Right cardiac atrium (tissue), 5 donors: ENCODE measurements at regions not wholly inside any gene's neighbourhood (a gene's known extent, or its start where the extent isn't known, plus 50 kb on each side); places are given as distances from the start of the nearest gene placed in this dataset.

Experiments
- ATAC-seq, 2 donors: fragments of 200-7000 bp; cut with Tn5 transposase; one replicate each; pipeline versions ENCODE4 v1.8.0 to v1.9.1; 2020; ENCODE audit warnings: moderate library complexity in 2 of 2, mild to moderate bottlenecking in 1 of 2
- DNase-seq, 3 donors: peaks; one replicate each; pipeline ENCODE4 v3.0.0-alpha.2; 2020
- H3K27ac ChIP-seq: one replicate; pipeline ENCODE4 v1.5.1; 2013; ENCODE audit warnings: mild to moderate bottlenecking, low read length, control low read depth, moderate library complexity
- H3K27me3 ChIP-seq: one replicate; pipeline ENCODE4 v1.6.1; 2013; ENCODE audit not compliant: control insufficient read depth, insufficient read depth
- H3K4me1 ChIP-seq: one replicate; pipeline ENCODE4 v1.6.1; 2013; ENCODE audit warnings: low read length; ENCODE audit not compliant: control insufficient read depth, insufficient read depth
- H3K4me3 ChIP-seq: one replicate; pipeline ENCODE4 v1.5.1; 2013; ENCODE audit warnings: low read length, control low read depth
- H3K9me3 ChIP-seq: one replicate; pipeline ENCODE4 v1.6.1; 2013; ENCODE audit warnings: low read length; ENCODE audit not compliant: control insufficient read depth
- WGBS: extraction: QIAGEN DNeasy Blood & Tissue Kit; methylation state at CpG from one replicate; pipeline ENCODE4 v1.1.7; 2013; 5-methylcytosine and 5-hydroxymethylcytosine counted together
- intact Hi-C, 4 donors: fragments of 100-400 bp; cut with DNase I; formaldehyde crosslinking; loops; one replicate each; pipeline versions ENCODE4 v1.11.0 to v1.14.0; 2022 to 2023
- donor health status: healthy with polysubstance abuse.
- donor health status: DM: no; HTN: yes; CAD: no.
- donor health status: DM: no; HTN: no; CAD: no.
- donor health status: DM: no; HTN: yes; CAD: no; lungs with severe emphysema.
- donor health status: DM: yes; HTN: yes; CAD: no.

GRCh38 chr5:9955586-9955985 lies 294.1 kb downstream of the ATPSCKMT start:
- 83% methylated on average over 3 of the region's 3 CpGs for WGBS

GRCh38 chr5:9954869-9955268 lies 294.8 kb downstream of the ATPSCKMT start:
- DNase-seq = no peak
- Histone ChIP-seq H3K4me1 (no peaks in the 10 kb centered on the region), H3K27me3 (no peaks in the 10 kb centered on the region), H3K4me3 (no peak overlapping the region), H3K9me3 (peaks cover 6% of the 10 kb centered on the region), H3K27ac (no peak overlapping the region)
- intact Hi-C loops = no loop called here
- WGBS = 82% methylated on average over 2 of the region's 2 CpGs
- no peak for ATAC-seq

More at GRCh38 chr5:9955586-9955985, 294.1 kb downstream of the ATPSCKMT start:
- Histone ChIP-seq H3K9me3 (peaks cover 5% of the 10 kb centered on the region), H3K4me1 (no peaks in the 10 kb centered on the region), H3K27me3 (no peaks in the 10 kb centered on the region), H3K4me3 (no peak overlapping the region), H3K27ac (no peak overlapping the region)
- intact Hi-C loops = no loop called here
- no peak for DNase-seq
- no peak for ATAC-seq

DNA sequence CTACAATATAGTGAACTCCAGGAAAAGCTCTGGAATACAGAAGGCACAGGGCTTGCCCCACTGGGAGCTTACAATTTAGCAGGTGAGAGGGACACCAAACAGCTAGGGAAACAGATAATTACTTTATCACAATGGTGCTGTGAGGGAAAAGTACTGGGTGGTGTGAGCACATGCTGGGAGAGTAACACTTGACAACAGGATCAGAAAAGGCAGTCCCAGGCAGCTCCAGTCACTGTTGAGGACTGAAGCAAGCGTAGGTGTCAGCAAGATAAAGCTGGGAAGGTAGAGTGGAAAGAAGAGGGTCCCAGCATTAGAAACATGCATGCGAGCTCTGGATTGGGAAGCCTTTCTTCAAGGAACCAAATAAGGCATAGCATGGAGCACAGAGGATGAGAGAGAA lies 296.0 kb downstream of the ATPSCKMT start:
- 59% methylated on average over 2 of the region's 2 CpGs for WGBS
- Histone ChIP-seq H3K4me1 (no peaks in the 10 kb centered on the region), H3K27me3 (no peaks in the 10 kb centered on the region), H3K9me3 (peaks cover 6% of the 10 kb centered on the region), H3K4me3 (no peak overlapping the region), H3K27ac (no peak overlapping the region)
- ATAC-seq (no peak), DNase-seq (no peak)
- intact Hi-C loops = no loop called here

GRCh38 chr5:9951865-9952516 lies 297.7 kb downstream of the ATPSCKMT start:
- no peak for ATAC-seq
- WGBS = 67% methylated on average over 6 of the region's 6 CpGs
- intact Hi-C loops = no loop called here
- H3K4me1 ChIP-seq = no peaks in the 10 kb centered on the region
- no peaks in the 10 kb centered on the region for H3K27me3 ChIP-seq
- no peak for DNase-seq
- H3K27ac ChIP-seq = no peak overlapping the region
- H3K9me3 ChIP-seq = peaks cover 5% of the 10 kb centered on the region
- no peak overlapping the region for H3K4me3 ChIP-seq

DNA sequence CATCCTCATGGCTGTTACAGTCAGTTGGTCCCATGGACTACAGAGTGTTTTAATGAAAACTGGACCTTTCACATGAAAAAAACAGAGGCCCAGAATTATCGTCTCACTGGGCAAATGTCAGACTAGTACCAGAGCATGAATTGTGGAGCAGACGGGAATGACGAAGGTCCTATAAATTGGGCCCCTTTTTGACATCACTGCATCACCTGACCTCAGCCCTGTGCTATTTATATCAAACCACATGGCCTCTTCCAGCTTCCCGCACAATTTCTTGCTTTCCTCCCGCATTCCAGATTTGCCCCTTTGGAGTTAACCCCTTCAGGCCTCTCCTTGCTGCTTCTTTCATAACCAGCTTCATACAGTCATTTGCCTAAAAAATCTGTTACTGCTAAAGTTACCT lies 301.7 kb downstream of the ATPSCKMT start:
- H3K27me3 ChIP-seq = no peaks in the 10 kb centered on the region
- H3K4me3 ChIP-seq = no peak overlapping the region
- ATAC-seq = no peak
- DNase-seq = no peak
- 41% methylated on average over 5 of the region's 5 CpGs for WGBS
- peaks cover 5% of the 10 kb centered on the region for H3K9me3 ChIP-seq
- H3K4me1 ChIP-seq = no peaks in the 10 kb centered on the region
- no peak overlapping the region for H3K27ac ChIP-seq
- intact Hi-C loops = no loop called here

- ATAC-seq (no peak), DNase-seq (no peak)
- intact Hi-C loops = no loop called here
- Histone ChIP-seq H3K27me3 (no peaks in the 10 kb centered on the region), H3K27ac (no peak overlapping the region), H3K4me1 (no peaks in the 10 kb centered on the region), H3K9me3 (peaks cover 5% of the 10 kb centered on the region), H3K4me3 (no peak overlapping the region)
- 58% methylated on average over 6 of the region's 6 CpGs for WGBS
Observed at GRCh38 chr5:9947225-9947714, 302.4 kb downstream of the ATPSCKMT start.

GRCh38 chr5:9932770-9933169 lies 302.6 kb upstream of the TAS2R1 start:
- Histone ChIP-seq H3K4me1 (peaks cover 1% of the 10 kb centered on the region), H3K4me3 (no peak overlapping the region), H3K27ac (no peak overlapping the region), H3K9me3 (peaks cover 3% of the 10 kb centered on the region), H3K27me3 (no peaks in the 10 kb centered on the region)
- no peak for ATAC-seq
- no peak for DNase-seq
- intact Hi-C loops = no loop called here

- no peak overlapping the region for H3K27ac ChIP-seq
- H3K4me3 ChIP-seq = no peak overlapping the region
- H3K27me3 ChIP-seq = no peaks in the 10 kb centered on the region
- ATAC-seq = no peak
- DNase-seq = no peak
- 90% methylated on average over 10 of the region's 10 CpGs for WGBS
- H3K9me3 ChIP-seq = peaks cover 3% of the 10 kb centered on the region
- intact Hi-C loops = no loop called here
- H3K4me1 ChIP-seq = peaks cover 1% of the 10 kb centered on the region
Observed at GRCh38 chr5:9930156-9930555, 300.0 kb upstream of the TAS2R1 start.

GRCh38 chr5:9928326-9928725 lies 298.2 kb upstream of the TAS2R1 start:
- H3K27me3 ChIP-seq = no peaks in the 10 kb centered on the region
- peak overlapping the region; percentile 19 for H3K27ac ChIP-seq
- peaks cover 1% of the 10 kb centered on the region for H3K4me1 ChIP-seq
- intact Hi-C loops = no loop called here
- no peak overlapping the region for H3K4me3 ChIP-seq
- H3K9me3 ChIP-seq = peaks cover 7% of the 10 kb centered on the region
- no peak for DNase-seq
- 43% methylated on average over 6 of the region's 6 CpGs for WGBS
- no peak for ATAC-seq

GRCh38 chr5:9927521-9927997 lies 297.4 kb upstream of the TAS2R1 start:
- no peaks in the 10 kb centered on the region for H3K27me3 ChIP-seq
- peaks cover 7% of the 10 kb centered on the region for H3K9me3 ChIP-seq
- H3K4me3 ChIP-seq = no peak overlapping the region
- intact Hi-C loops = no loop called here
- DNase-seq (no peak), ATAC-seq (no peak)
- no peak overlapping the region for H3K27ac ChIP-seq
- H3K4me1 ChIP-seq = peaks cover 1% of the 10 kb centered on the region
- 59% methylated on average over 4 of the region's 4 CpGs for WGBS

DNA sequence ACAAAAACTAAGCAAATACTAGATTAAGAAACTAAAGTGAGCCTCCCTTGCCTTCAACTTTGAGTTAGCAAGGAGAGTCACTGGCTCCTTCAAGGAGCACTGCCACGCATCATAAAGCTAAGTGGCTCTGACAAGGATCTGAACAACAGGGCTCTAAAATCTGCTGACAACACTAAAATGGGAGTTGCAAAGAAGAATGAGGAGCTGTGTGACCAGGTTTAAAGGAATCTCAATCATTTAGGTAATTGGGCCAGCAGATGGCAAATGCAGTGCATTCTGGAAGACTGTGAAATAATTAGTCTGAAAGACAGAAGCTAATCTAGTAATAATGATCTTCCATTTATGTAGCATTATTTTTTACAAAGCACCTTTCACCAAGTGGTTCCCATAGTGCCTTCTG lies 297.0 kb upstream of the TAS2R1 start:
- peaks cover 1% of the 10 kb centered on the region for H3K4me1 ChIP-seq
- no peak overlapping the region for H3K27ac ChIP-seq
- DNase-seq = no peak
- no peak overlapping the region for H3K4me3 ChIP-seq
- H3K27me3 ChIP-seq = no peaks in the 10 kb centered on the region
- ATAC-seq = no peak
- intact Hi-C loops = no loop called here
- 87% methylated on average over 1 of the region's 1 CpG for WGBS
- peaks cover 7% of the 10 kb centered on the region for H3K9me3 ChIP-seq

DNA sequence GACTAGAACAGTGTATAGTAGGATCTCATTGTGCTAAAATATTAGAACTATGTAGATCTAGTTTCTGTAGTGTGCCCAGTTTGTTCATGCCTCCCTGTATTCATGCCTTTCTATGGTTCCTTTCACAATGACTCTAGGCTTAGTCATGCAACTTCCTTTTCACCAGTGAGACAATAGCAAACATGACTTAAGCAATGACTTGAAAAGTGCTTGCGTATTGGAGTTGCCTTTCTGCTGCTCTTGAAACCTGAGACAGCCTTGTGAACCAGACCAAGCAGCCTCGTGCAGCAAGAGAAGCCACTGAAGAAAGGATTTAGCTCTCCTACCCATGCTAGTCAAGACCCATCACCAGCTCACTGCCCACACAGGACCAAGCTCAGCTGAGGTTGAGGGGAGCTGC lies 294.5 kb upstream of the TAS2R1 start:
- intact Hi-C loops = no loop called here

More for the DNA sequence above, 294.5 kb upstream of the TAS2R1 start:
- H3K4me3 ChIP-seq = no peak overlapping the region
- no peak overlapping the region for H3K27ac ChIP-seq
- peaks cover 7% of the 10 kb centered on the region for H3K9me3 ChIP-seq
- H3K27me3 ChIP-seq = no peaks in the 10 kb centered on the region
- 68% methylated on average over 2 of the region's 2 CpGs for WGBS
- peaks cover 1% of the 10 kb centered on the region for H3K4me1 ChIP-seq
- no peak for DNase-seq
- ATAC-seq = no peak
